ENCODE measurements at regions not wholly inside any gene's neighbourhood (a gene's known extent, or its start where the extent isn't known, plus 50 kb on each side); places are given as distances from the start of the nearest gene placed in this dataset.

DNA sequence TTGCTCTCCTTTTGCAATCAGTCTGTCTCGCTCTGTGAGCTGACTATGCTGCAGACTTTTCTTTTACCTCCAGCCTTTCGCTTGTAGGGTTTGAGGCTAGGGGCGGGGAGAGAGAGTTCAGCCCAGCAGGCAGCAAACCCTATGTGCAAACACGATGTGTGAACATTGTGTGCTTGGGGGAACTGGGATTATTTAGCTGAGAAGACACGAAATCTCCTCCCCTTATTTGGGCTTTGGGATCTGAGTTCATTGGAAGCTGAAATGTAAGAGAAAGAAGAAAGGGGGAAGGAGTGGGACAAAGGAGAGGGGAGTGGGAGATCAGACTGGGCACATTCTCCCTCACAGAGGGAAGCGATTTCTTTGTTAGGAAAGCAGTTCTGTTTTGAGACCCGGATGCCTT lies 189.6 kb upstream of the TNP1 start:
- FAIRE-seq, result no peak

DNA sequence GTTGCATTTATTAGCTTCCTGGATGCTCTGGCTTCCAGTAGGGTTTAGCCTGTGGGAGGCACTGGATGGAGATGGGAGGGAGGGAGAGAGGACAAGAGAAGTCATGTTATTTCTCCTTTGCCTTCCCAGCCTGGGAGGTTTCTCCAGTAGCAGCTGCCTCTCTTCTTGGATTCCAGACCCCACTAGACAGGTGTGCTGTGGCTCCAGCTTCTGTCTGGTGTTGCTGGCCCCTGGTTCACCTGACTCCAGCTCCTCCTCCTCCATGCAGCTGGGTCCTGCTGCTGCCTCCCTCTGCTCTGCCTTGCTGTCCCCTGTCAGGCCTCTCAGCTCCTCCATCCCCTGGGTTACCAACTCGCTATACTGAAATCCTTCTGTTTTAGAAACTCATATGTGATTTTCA lies 188.9 kb upstream of the TNP1 start:
- no peak for FAIRE-seq

- no peak for FAIRE-seq
Measured at GRCh38 chr2:217047631-217048030, 187.8 kb upstream of the TNP1 start.

DNA sequence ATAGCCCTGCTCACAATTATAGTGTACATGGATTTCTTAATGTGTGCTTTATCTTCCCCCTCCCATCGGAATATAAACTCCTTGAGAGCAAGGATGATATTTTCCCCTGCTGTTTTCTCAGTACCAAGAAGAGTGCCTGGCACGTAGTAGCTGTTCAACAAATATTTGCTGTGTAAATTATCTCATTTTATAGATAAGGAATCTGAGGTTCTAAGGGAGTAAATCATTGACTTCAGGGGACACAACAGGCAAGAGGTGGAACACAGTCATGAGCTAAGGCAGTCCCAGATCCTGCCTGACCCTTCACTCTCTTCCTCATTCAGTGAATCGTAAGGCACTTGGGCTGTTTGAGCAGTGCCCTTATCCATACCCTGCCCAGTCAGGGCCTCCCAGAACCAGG lies 187.3 kb upstream of the TNP1 start:
- no peak for FAIRE-seq

DNA sequence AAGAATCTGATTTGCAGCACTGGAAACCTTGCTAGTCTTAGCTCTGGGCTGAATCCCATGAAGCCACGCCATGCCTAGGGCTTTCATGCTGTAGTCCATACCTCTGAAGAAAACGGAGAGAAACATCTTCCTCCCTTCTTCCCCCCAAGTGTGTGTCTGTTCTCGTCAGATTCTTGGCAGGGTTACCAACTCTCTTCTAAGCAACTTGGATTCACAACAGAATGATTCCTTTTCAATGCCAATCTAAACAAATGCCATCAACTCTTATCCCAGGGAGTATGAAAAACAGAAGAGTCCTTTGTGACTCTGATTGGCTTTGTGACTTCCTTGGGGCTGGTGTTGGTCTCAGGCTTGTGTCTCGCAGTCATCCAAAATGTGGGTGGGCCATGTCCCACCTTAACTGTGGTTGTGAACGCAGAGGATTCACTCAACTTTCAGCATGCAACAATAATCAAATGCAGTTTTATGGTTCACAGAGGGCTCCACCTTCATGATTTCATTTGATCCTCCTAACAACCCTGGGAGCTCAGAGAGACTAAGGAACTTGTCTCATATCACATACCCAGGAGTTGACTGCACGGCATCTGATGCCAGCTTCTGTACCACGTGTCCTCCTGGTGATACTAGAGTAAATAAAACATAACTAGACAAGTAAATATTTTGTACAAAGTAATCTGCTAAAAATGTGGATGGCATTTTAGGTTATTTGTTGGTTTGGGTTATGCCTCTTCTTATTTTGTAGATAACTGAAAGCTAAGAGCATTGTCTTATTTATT lies 186.0 kb upstream of the TNP1 start:
- FAIRE-seq, result no peak

DNA sequence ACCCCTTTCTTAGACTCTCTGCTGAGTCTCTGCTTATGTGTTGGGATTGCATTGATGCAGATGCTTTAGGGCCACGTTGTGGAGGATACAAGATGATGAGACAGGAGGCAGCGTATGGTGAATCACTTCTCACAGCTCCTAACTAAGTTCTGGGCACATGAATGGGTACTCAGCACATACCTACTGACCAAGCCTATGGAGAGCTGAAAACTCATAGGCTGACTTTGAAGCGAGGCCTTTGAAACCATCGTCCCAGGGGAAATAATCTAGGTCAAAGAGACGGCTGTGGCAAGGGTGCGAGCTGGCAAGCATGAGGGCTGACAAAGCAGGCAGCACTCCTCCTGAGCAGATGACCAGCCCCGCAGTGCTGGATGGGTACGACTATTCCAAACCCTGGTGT lies 180.2 kb upstream of the TNP1 start:
- FAIRE-seq, result no peak

- FAIRE-seq, result no peak
Measured at GRCh38 chr2:217038001-217038400, 178.1 kb upstream of the TNP1 start.

- FAIRE-seq, result no peak
Measured at GRCh38 chr2:217037353-217037752, 177.5 kb upstream of the TNP1 start.

DNA sequence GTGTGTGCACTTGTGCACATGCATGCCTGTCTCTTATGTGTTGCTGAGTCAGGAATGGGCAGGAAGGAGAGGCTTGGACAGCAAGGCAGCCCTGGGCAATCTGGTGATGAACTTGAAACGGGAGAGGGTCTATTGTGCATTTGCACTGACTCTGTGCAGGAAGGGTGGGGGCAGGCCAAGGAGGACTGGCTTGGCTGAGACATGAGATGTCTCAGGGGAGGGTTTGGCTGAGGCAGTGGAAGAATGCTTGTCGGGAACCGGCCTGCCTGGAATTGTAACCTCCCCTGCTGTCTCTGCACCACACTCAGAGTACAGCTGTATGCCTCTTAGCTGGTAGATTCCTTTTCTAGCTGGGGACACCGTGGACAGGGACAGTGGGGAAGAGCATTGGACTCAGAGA lies 176.1 kb upstream of the TNP1 start:
- FAIRE-seq, result no peak

DNA sequence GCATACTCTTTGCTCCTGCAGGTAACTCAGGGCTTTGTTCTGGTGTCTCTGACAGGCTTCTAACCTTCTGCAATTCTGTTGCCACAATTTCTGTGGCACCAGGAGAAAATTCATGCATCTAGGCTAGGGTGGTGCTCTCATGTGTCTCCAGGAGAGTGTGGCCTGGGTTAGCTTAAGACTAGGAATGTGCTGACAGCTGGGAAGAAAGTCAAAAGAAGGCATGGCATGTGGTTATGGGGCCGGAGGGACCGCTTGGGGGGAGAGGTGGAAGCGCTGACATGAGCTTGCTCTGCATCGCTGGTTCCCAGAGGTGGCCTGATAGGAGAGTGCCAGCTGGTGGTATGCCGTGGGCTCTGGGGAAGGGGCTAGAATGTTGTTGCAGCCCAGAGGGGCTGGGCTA lies 173.3 kb upstream of the TNP1 start:
- FAIRE-seq, result no peak

DNA sequence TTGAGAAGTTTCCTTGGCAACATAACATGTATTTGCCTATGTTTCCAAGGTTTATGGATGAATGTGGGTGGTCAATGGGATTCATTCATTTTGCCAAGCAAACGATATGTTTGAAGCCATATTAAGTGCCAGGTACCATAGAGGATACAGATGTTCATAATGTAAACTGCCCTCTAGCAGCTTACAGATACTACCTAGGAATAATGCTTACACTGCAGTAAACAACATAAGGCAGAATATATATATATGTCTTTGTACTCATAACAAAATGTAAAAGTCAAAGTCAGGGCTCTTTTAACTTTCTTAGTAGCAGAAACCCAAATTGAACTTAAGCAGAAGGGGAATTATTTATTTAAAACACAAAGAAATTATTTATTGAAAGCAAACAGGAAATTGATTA lies 171.6 kb upstream of the TNP1 start:
- no peak for FAIRE-seq

DNA sequence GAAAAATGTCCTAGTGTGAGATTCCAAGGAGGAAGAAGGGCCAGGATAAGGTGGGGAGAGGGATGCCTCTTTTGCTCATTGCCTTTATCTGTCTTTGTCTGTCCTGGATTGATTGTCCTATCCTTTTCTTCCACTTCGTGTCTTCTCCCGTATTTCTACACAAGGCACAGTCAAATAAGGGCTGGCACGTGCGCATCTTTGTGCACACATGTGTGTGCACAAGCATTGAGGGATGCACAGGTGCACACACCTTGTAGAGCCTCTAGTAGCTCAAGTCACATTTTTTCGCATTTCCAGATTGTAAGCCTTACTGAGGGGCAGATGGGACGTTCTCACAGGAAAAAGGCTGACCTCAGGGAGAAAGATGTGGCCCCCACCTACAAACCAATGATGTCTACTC lies 170.2 kb upstream of the TNP1 start:
- FAIRE-seq, result no peak

DNA sequence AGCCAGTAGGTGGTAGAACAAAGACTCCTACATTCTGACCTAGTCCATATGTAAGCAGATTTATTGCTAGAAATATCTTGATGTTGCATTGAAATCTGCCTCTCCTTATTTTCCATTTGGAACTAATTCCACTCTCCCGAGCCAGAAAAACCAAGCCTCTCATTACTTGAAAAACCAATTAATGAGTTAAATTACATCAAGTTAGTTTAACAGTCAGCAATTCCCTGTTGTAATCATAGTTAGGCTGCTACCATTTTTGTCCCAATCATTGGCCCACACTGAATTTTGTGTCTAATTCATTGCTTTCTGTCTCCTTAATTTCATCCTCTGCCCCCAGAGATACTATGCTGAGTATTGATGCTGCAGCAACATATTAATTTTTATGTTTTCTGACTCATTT lies 168.3 kb upstream of the TNP1 start:
- FAIRE-seq, result no peak

DNA sequence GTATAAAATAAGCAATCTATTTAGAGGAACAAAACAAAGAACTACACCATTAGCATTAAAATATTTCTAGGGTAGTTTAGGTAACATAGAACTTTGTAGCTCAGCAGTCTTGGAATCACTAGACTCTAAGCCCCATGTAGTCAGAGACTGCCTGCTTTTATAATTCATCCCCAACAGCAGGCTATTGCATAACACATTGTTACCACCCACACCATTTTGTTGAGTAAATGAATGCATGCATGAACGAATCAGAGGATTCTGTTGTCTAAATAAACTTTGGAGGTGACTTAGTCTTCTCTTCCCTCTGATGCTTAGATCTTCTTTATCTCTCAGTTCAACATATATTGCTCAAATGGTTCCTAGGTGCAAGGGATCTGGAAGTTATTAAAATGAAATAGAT lies 167.6 kb upstream of the TNP1 start:
- no peak for FAIRE-seq

DNA sequence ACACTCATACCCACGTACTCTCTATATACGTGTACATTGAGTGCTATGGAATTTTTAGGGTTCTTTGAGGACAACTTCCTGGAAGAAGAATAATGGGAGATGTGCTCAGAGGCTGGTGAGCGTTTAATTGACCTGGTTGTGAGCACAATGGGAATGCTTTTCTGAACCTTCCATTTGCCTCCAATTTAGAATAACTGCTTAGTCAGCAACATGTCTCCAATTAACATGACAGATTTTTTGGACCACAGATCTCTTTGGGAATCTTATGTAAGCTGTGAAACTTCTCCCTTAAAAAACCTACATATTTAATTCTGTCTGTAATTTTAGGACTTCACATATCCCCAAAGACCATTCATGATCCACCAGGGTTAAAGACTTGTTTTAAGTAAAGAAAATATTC lies 166.7 kb upstream of the TNP1 start:
- FAIRE-seq, result no peak

DNA sequence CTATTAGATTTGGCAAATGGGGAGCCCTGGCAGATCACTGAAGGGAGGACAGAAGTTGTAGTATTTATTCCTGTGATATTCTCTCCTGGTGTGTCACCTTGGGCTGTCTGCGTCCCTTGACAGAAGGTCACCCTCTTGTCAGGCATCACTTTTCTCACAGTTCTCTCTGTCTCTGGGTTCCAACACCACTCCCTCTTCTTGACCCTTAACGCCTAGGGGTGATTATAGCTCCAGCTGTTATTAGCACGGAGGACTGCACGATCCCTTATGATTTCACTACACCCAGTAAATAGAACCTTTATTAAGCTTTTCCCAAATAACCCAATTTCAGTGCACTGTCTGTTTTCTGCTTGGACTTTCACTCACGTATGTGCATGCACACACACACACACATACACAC lies 166.3 kb upstream of the TNP1 start:
- no peak for FAIRE-seq

DNA sequence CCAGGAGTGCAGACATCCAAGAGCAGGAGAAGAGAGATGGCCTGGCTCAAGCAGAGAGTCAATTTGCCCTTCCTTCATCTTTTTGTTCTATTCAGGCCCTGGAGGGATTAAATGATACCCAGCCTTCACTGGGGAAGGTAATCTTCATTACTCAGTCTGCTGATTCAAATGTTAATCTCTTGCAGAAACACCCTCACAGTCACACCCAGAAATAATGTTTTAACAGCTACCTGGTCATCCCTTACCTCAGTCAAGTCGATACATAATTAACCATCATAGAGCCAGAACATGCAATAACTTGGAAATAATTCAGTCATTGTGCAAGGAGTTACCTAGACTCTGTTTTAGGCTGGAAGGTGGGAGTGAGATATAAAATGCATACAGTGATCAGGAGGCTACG lies 163.7 kb upstream of the TNP1 start:
- no peak for FAIRE-seq

GRCh38 chr2:217017456-217018252 lies 157.8 kb upstream of the TNP1 start:
- no peak for FAIRE-seq

DNA sequence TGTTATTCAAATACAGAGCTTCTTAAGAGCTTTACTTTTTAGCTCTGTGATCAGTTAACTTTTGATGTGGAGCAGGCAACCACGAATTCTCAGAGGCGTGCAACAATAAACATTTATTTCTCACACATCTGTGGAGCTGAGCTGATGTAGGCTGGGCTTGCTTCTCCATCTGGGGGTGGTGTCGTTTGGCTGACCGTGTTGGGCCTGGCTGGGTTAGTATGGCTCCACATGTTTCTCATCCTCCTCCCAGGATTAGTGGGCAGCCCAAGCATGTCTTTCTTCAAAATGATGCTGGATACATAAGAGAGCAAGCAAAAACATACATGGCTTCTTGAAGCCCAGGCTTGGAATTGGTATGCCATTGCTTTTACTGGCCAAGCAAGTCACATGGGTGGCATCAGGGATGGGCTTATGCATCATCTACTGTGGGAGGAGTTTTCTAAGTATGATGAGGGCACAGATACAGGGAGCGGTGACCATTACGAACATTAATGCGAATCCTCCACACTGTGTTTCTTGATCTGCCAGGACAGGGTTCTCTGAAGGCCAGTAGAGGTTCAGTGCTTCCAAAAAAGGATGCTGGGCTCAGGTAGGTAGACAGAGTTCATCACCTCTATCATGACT lies 157.0 kb upstream of the TNP1 start:
- no peak for FAIRE-seq

- no peak for FAIRE-seq
Measured at GRCh38 chr2:217014328-217015105, 154.7 kb upstream of the TNP1 start.

DNA sequence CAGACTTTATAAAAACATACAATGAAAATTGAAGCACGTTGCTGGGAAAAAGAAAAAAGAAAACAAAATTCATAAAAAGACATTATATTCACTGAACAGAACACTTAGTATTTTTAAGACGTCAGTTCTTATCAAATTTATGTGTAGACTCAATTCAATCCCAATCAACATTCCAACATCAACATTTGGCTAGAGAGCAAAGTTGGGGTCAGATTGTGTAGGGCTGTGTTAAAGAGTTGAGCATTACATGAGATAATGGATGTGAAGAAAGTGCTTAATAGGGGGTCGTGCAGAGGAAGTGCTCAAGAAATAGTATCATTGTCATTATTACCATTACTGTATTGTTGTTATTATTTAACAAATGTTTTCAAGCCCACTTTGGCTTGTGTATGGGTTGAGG lies 154.1 kb upstream of the TNP1 start:
- FAIRE-seq, result no peak

GRCh38 chr2:217011576-217011975 lies 151.7 kb upstream of the TNP1 start:
- no peak for FAIRE-seq

DNA sequence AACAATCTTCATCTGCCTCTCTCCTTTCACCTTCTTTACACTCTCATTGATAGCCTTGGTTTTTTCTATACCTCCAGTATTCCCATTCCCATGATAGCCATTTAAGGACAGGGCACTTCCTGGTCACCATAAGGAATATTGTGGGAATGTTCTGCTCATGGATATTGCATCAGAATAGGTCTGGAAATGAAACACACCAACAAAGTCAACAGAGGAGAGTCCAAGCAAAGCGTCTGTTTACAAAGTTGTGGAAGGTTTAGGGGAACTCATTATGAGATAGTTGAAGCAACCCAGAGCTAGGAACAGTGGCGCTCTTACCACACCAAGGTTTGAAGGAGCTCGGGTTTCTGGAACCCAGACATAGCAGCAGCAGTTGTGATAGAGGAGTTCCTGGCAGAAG lies 150.3 kb upstream of the TNP1 start:
- FAIRE-seq, result no peak

All from TTC549 (cell line).